PC-9 (cell line): ENCODE measurements at regions not wholly inside any gene's neighbourhood (a gene's known extent, or its start where the extent isn't known, plus 50 kb on each side); places are given as distances from the start of the nearest gene placed in this dataset.

Experiments used
- BruUV-seq: library from RNA; stranded (reverse); fragments of 400-500 nt; replicated peaks from 2 replicates; lab custom pipeline; 2021; lab: Mats Ljungman, UMichigan
- CTCF ChIA-PET: fragments of 300-600 bp; sonication (Branson Sonifier 250); formaldehyde crosslinking; loops from one replicate; lab custom pipeline; 2022; ENCODE audit warnings: antibody characterized with exemption; lab: Charles Lee
- POLR2A ChIA-PET: fragments of 300-600 bp; sonication (Branson Sonifier 250); formaldehyde crosslinking; loops from one replicate; lab custom pipeline; 2022; ENCODE audit warnings: antibody characterized with exemption; ENCODE audit not compliant: unreplicated experiment; lab: Charles Lee
- DNase-seq, 2 experiments: peaks; one replicate each; pipeline versions ENCODE4 v3.0.0 to v3.0.0-alpha.2; 2015 to 2022; ENCODE audit warnings: mixed read lengths in 1 of 2
- H2AFZ ChIP-seq: fragments of 200-600 bp; sonication (generic); 2 replicates; pipeline ENCODE4 v1.8.1; 2017; ENCODE audit warnings: antibody characterized with exemption
- H3F3A ChIP-seq: fragments of 200-600 bp; sonication (generic); 2 replicates; pipeline ENCODE4 v1.8.1; 2017; ENCODE audit warnings: antibody characterized with exemption, mild to moderate bottlenecking, low read depth; ENCODE audit not compliant: insufficient read depth
- H3K27ac ChIP-seq: fragments of 200-600 bp; sonication (generic); 2 replicates; pipeline ENCODE4 v1.6.1; 2016; ENCODE audit warnings: mixed run types
- H3K27me3 ChIP-seq: fragments of 200-600 bp; sonication (generic); 2 replicates; pipeline ENCODE4 v1.6.1; 2016; ENCODE audit warnings: low read depth, mixed run types; ENCODE audit not compliant: insufficient read depth
- H3K36me3 ChIP-seq: fragments of 200-600 bp; sonication (generic); 2 replicates; pipeline ENCODE4 v1.6.1; 2016; ENCODE audit warnings: low read depth, mixed run types
- H3K4me1 ChIP-seq: fragments of 200-600 bp; sonication (generic); replicated peaks from 2 replicates; pipeline ENCODE4 v1.6.1; 2016; ENCODE audit warnings: mixed run types; ENCODE audit not compliant: insufficient read depth
- H3K4me2 ChIP-seq: fragments of 200-600 bp; sonication (generic); 2 replicates; pipeline ENCODE4 v1.6.1; 2017; ENCODE audit warnings: mixed run types
- H3K4me3 ChIP-seq: fragments of 200-600 bp; sonication (generic); 2 replicates; pipeline ENCODE4 v1.6.1; 2016; ENCODE audit warnings: mixed run types
- H3K79me2 ChIP-seq: fragments of 200-600 bp; sonication (generic); 2 replicates; pipeline ENCODE4 v1.6.1; 2017; ENCODE audit warnings: low read depth, mixed run types
- H3K9me2 ChIP-seq: fragments of 200-600 bp; sonication (generic); 2 replicates; pipeline ENCODE4 v1.8.1; 2017; ENCODE audit warnings: mild to moderate bottlenecking; ENCODE audit not compliant: insufficient read depth
- H3K9me3 ChIP-seq: fragments of 200-600 bp; sonication (generic); 2 replicates; pipeline ENCODE4 v1.8.1; 2016; ENCODE audit warnings: low read depth; ENCODE audit not compliant: insufficient read depth
- H4K20me1 ChIP-seq: fragments of 200-600 bp; sonication (generic); 2 replicates; pipeline ENCODE4 v1.8.1; 2017; ENCODE audit not compliant: insufficient read depth
- EZH2 ChIP-seq: fragments of 200-600 bp; sonication (generic); IDR thresholded peaks from 2 replicates; pipeline ENCODE4 v1.8.0; 2017; ENCODE audit warnings: antibody characterized with exemption, low read depth
- intact Hi-C: fragments of 100-400 bp; cut with micrococcal nuclease; formaldehyde crosslinking; loops from one replicate; pipeline ENCODE4 v1.10.0; 2022; ENCODE audit not compliant: unreplicated experiment
- TF ChIP-seq, protein P1 (sequence below): fragments of 200-600 bp; sonication (generic); conservative IDR thresholded peaks from 2 replicates; pipeline ENCODE4 v1.6.1; 2017; ENCODE audit warnings: mixed run types, antibody characterized with exemption, mild to moderate bottlenecking, moderate library complexity

DNA sequence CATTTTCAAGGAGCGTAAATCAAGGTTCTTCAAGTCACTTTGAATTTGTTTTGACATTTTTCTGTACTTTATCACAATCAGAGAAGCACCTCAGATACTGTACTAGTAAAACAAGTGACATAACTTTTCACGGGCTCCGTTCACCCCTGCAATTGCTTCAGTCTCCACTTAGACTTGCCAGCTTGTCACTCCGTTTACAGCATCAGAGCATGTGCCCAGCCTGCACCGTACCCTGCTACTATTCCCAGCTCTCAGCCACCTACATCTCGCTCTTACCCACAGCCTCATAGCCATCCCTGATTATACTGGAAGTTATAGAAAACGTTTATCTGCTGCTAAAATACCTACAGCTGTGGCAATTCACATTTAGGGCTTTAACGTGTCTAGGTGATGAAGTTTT, 135.3 kb upstream of the TENM3 start:
- no peak overlapping the region for H3K4me3 ChIP-seq
- H3K79me2 ChIP-seq: no peaks in the 10 kb centered on the region
- DNase-seq: no peak
- no peaks in the 10 kb centered on the region for H4K20me1 ChIP-seq
- intact Hi-C loops: no loop called here
- H2AFZ ChIP-seq: no peak overlapping the region
- POLR2A ChIA-PET: no interaction called here
- H3K9me3 ChIP-seq: no peaks in the 10 kb centered on the region
- H3K36me3 ChIP-seq: no peaks in the 10 kb centered on the region
- TF ChIP-seq, protein P1, sequence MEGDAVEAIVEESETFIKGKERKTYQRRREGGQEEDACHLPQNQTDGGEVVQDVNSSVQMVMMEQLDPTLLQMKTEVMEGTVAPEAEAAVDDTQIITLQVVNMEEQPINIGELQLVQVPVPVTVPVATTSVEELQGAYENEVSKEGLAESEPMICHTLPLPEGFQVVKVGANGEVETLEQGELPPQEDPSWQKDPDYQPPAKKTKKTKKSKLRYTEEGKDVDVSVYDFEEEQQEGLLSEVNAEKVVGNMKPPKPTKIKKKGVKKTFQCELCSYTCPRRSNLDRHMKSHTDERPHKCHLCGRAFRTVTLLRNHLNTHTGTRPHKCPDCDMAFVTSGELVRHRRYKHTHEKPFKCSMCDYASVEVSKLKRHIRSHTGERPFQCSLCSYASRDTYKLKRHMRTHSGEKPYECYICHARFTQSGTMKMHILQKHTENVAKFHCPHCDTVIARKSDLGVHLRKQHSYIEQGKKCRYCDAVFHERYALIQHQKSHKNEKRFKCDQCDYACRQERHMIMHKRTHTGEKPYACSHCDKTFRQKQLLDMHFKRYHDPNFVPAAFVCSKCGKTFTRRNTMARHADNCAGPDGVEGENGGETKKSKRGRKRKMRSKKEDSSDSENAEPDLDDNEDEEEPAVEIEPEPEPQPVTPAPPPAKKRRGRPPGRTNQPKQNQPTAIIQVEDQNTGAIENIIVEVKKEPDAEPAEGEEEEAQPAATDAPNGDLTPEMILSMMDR: no peak
- no peak for TF ChIP-seq EZH2
- H3F3A ChIP-seq: no peaks in the 10 kb centered on the region
- no peak overlapping the region for H3K4me2 ChIP-seq
- BruUV-seq: no TSS peak
- H3K9me2 ChIP-seq: no peaks in the 10 kb centered on the region
- CTCF ChIA-PET: no interaction called here
- no peaks in the 10 kb centered on the region for H3K4me1 ChIP-seq
- no peak overlapping the region for H3K27ac ChIP-seq
- H3K27me3 ChIP-seq: no peaks in the 10 kb centered on the region

DNA sequence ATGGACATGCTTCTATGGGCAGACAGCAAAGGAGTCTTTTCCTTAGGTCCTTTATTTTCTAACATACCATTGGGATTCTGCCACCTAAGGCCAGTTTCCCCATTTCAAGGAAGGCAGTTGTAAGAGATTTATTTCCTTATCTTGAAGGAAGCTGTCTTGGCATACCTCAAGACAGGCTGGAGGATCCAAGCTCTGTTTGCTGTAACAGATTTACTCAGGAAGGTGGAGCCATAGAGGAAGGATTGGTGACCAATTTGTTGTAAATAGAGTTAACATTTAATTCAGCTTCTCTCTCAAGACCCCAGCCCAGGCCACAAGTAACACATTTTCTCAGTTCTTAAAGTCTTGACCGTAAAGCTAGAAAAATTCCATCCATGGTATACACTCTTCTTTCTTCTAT, 131.6 kb upstream of the TENM3 start:
- CTCF ChIA-PET: no interaction called here
- no peaks in the 10 kb centered on the region for H3K9me2 ChIP-seq

DNA sequence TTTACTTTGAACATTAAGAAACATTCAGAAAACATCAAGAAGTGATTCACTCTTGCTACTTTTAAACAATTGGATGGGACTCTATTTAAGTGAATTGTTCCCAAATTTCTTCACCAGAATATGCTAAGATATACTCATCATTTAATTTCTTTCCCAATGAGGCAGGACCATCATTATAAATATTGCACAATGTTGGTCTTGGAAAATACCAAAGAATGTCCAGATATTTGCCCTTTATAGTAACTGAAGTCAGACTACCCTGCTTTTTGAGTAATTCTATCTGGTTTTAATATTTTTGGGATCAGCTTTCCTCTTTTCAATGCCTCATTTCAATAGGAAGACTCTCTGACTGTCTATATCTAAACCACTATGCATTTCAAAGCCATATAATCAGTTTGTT, 129.4 kb upstream of the TENM3 start:
- Histone ChIP-seq H3K79me2 (no peaks in the 10 kb centered on the region), H3K27me3 (no peaks in the 10 kb centered on the region), H3K36me3 (no peaks in the 10 kb centered on the region), H2AFZ (no peak overlapping the region), H3K4me1 (no peaks in the 10 kb centered on the region), H4K20me1 (no peaks in the 10 kb centered on the region), H3K9me2 (no peaks in the 10 kb centered on the region), H3K27ac (no peak overlapping the region), H3K9me3 (no peaks in the 10 kb centered on the region), H3K4me3 (no peak overlapping the region), H3F3A (no peaks in the 10 kb centered on the region), H3K4me2 (no peak overlapping the region)
- ChIA-PET POLR2A (no interaction called here), CTCF (no interaction called here)
- DNase-seq: no peak
- BruUV-seq: no TSS peak
- no peak for TF ChIP-seq EZH2
- TF ChIP-seq, protein P1: no peak
- intact Hi-C loops: no loop called here

More for the DNA sequence above, 131.6 kb upstream of the TENM3 start:
- H3K9me3 ChIP-seq: no peaks in the 10 kb centered on the region
- no peak overlapping the region for H2AFZ ChIP-seq
- DNase-seq: no peak
- no peaks in the 10 kb centered on the region for H4K20me1 ChIP-seq
- no TSS peak for BruUV-seq
- H3K27ac ChIP-seq: no peak overlapping the region
- no peaks in the 10 kb centered on the region for H3K4me1 ChIP-seq
- H3F3A ChIP-seq: no peaks in the 10 kb centered on the region
- TF ChIP-seq, protein P1: no peak
- no peak for TF ChIP-seq EZH2
- intact Hi-C loops: no loop called here
- no peak overlapping the region for H3K4me3 ChIP-seq
- H3K4me2 ChIP-seq: no peak overlapping the region
- H3K36me3 ChIP-seq: no peaks in the 10 kb centered on the region
- POLR2A ChIA-PET: no interaction called here
- H3K27me3 ChIP-seq: no peaks in the 10 kb centered on the region
- H3K79me2 ChIP-seq: no peaks in the 10 kb centered on the region
